H1 (cell line): ENCODE measurements at regions not wholly inside any gene's neighbourhood (a gene's known extent, or its start where the extent isn't known, plus 50 kb on each side); places are given as distances from the start of the nearest gene placed in this dataset.
"Not testable (repeated sequence)": the region's sequence is repeated elsewhere in the genome, so short reads cannot be mapped to it uniquely, and the experiment has no call there.

Experiments
- CTCF ChIA-PET: fragments of 300-600 bp; sonication (Branson Sonifier 250); formaldehyde crosslinking; loops from one replicate; lab custom pipeline; 2021; ENCODE audit not compliant: partially characterized antibody; lab: Charles Lee
- POLR2A ChIA-PET: fragments of 300-600 bp; sonication (Branson Sonifier 250); formaldehyde crosslinking; loops from one replicate; lab custom pipeline; 2021; ENCODE audit warnings: inconsistent platforms; ENCODE audit not compliant: partially characterized antibody; lab: Charles Lee
- DNase-seq, 2 experiments: peaks; one replicate each; pipeline versions ENCODE4 v3.0.0 to v3.0.0-alpha.2; 2010 to 2022; ENCODE audit warnings: low spot score in 2 of 2, low read depth in 1 of 2, mixed read lengths in 1 of 2
- FAIRE-seq: peaks from 2 replicates; lab custom pipeline; 2011; peaks lifted over from hg19 to GRCh38; lab: Jason Lieb, UNC
- H2AFZ ChIP-seq: 2 replicates; pipeline ENCODE4 v1.8.1; 2012; ENCODE audit warnings: low read length, inconsistent platforms
- H2AK5ac ChIP-seq: 2 replicates; pipeline ENCODE4 v1.6.1; 2013; ENCODE audit warnings: low read depth, low read length
- H2BK120ac ChIP-seq: replicated peaks from 2 replicates; pipeline ENCODE3; 2013; ENCODE audit warnings: low read depth, low read length, inconsistent platforms
- H2BK12ac ChIP-seq: 2 replicates; pipeline ENCODE4 v1.6.1; 2013; ENCODE audit warnings: low read depth, low read length
- H2BK15ac ChIP-seq: 2 replicates; pipeline ENCODE4 v1.6.1; 2013; ENCODE audit warnings: low read length
- H2BK20ac ChIP-seq: 2 replicates; pipeline ENCODE4 v1.6.1; 2013; ENCODE audit warnings: low read length
- H2BK5ac ChIP-seq: 2 replicates; pipeline ENCODE4 v1.6.1; 2013; ENCODE audit warnings: low read depth, low read length
- H3K14ac ChIP-seq: 2 replicates; pipeline ENCODE4 v1.6.1; 2013; ENCODE audit warnings: inconsistent platforms; ENCODE audit not compliant: insufficient read length
- H3K18ac ChIP-seq: 2 replicates; pipeline ENCODE4 v1.6.1; 2013; ENCODE audit warnings: low read length; ENCODE audit errors: extremely low read depth
- H3K23ac ChIP-seq: 2 replicates; pipeline ENCODE4 v1.6.1; 2013; ENCODE audit warnings: inconsistent platforms; ENCODE audit not compliant: insufficient read length
- H3K23me2 ChIP-seq: 2 replicates; pipeline ENCODE4 v1.6.1; 2013; ENCODE audit warnings: low read depth, low read length
- H3K27ac ChIP-seq: 2 replicates; pipeline ENCODE4 v1.6.1; 2011; ENCODE audit warnings: low read depth, low read length, inconsistent platforms
- H3K27me3 ChIP-seq, 4 experiments: replicated peaks in 1 of 4; 1 replicate in 1 of 4; 2 replicates in 3 of 4; pipeline versions ENCODE4 v1.6.1 to v1.8.1; 2011 to 2013; ENCODE audit warnings: low read length in 3 of 4, mild to moderate bottlenecking in 3 of 4, inconsistent platforms in 2 of 4, mixed read lengths in 2 of 4, moderate library complexity in 1 of 4; ENCODE audit not compliant: control insufficient read depth in 3 of 4, insufficient read depth in 3 of 4; ENCODE audit errors: extremely low read depth in 1 of 4
- H3K36me3 ChIP-seq, 4 experiments: 2 replicates each; pipeline versions ENCODE4 v1.6.1 to v1.8.1; 2011 to 2013; ENCODE audit warnings: mild to moderate bottlenecking in 4 of 4, low read length in 3 of 4, moderate library complexity in 2 of 4, control low read depth in 1 of 4, inconsistent platforms in 1 of 4; ENCODE audit not compliant: insufficient read depth in 4 of 4, control insufficient read depth in 2 of 4
- H3K4ac ChIP-seq: replicated peaks from 2 replicates; pipeline ENCODE3; 2013; ENCODE audit warnings: low read length, low read depth, mixed read lengths, inconsistent platforms; ENCODE audit not compliant: insufficient read length
- H3K4me1 ChIP-seq, 4 experiments: replicated peaks in 1 of 4; 1 replicate in 1 of 4; 2 replicates in 3 of 4; pipeline versions ENCODE4 v1.6.1 to v1.8.1; 2011 to 2013; ENCODE audit warnings: low read length in 3 of 4, inconsistent platforms in 2 of 4, mixed read lengths in 1 of 4; ENCODE audit not compliant: insufficient read depth in 4 of 4, control insufficient read depth in 3 of 4
- H3K4me2 ChIP-seq, 2 experiments: 2 replicates each; pipeline versions ENCODE4 v1.6.1 to v1.8.1; 2011 to 2013; ENCODE audit warnings: low read depth in 2 of 2, low read length in 2 of 2, control low read depth in 1 of 2, inconsistent platforms in 1 of 2, mild to moderate bottlenecking in 1 of 2; ENCODE audit not compliant: insufficient read depth in 1 of 2
- H3K4me3 ChIP-seq, 4 experiments: fragments of 200-600, 300-600 bp in 1 of 4; sonication (generic), shearing (Covaris generic), sonication (Bioruptor Twin) in 1 of 4; 2 replicates each; pipeline versions ENCODE4 v1.5.1 to v1.8.1; 2011 to 2016; ENCODE audit warnings: low read length in 4 of 4, low read depth in 3 of 4, control low read depth in 2 of 4, inconsistent platforms in 2 of 4, mild to moderate bottlenecking in 2 of 4, mixed read lengths in 1 of 4, moderate library complexity in 1 of 4; ENCODE audit not compliant: insufficient read depth in 2 of 4; ENCODE audit errors: extremely low read depth in 1 of 4
- H3K56ac ChIP-seq: replicated peaks from 2 replicates; pipeline ENCODE3; 2013; ENCODE audit warnings: low read depth, mild to moderate bottlenecking, mixed read lengths, low read length, inconsistent platforms; ENCODE audit not compliant: insufficient read length
- H3K79me1 ChIP-seq: 2 replicates; pipeline ENCODE4 v1.6.1; 2013; ENCODE audit warnings: low read depth, low read length, control low read depth
- H3K79me2 ChIP-seq, 2 experiments: 2 replicates each; pipeline versions ENCODE4 v1.6.1 to v1.8.1; 2012 to 2013; ENCODE audit warnings: low read length in 2 of 2, mild to moderate bottlenecking in 2 of 2, inconsistent platforms in 1 of 2; ENCODE audit not compliant: insufficient read depth in 2 of 2, control insufficient read depth in 1 of 2
- H3K9ac ChIP-seq, 4 experiments: replicated peaks in 1 of 4; 1 replicate in 1 of 4; 2 replicates in 3 of 4; pipeline versions ENCODE4 v1.6.1 to v1.8.1; 2011 to 2013; ENCODE audit warnings: low read depth in 3 of 4, low read length in 3 of 4, control low read depth in 2 of 4, mild to moderate bottlenecking in 2 of 4, moderate library complexity in 2 of 4, inconsistent platforms in 1 of 4; ENCODE audit errors: extremely low read depth in 1 of 4
- H3K9me3 ChIP-seq, 2 experiments: 2 replicates each; pipeline versions ENCODE4 v1.6.1 to v1.8.1; 2012 to 2013; ENCODE audit warnings: mild to moderate bottlenecking in 2 of 2, moderate library complexity in 2 of 2, control low read depth in 1 of 2, inconsistent platforms in 1 of 2, low read depth in 1 of 2, low read length in 1 of 2, mixed read lengths in 1 of 2; ENCODE audit not compliant: insufficient read depth in 2 of 2
- H4K20me1 ChIP-seq, 2 experiments: replicated peaks in 1 of 2; 2 replicates each; pipeline versions ENCODE3 to v1.8.1; 2011 to 2013; ENCODE audit warnings: inconsistent platforms in 2 of 2, low read length in 2 of 2, mild to moderate bottlenecking in 1 of 2; ENCODE audit not compliant: insufficient read depth in 2 of 2, control insufficient read depth in 1 of 2
- H4K5ac ChIP-seq: 2 replicates; pipeline ENCODE4 v1.6.1; 2013; ENCODE audit warnings: low read length, low read depth, mixed read lengths, inconsistent platforms; ENCODE audit not compliant: insufficient read length
- H4K8ac ChIP-seq: 2 replicates; pipeline ENCODE4 v1.8.0; 2013; ENCODE audit warnings: mild to moderate bottlenecking, moderate library complexity, low read length, inconsistent platforms; ENCODE audit not compliant: insufficient read depth; ENCODE audit errors: extremely low read depth
- H4K91ac ChIP-seq: replicated peaks from 2 replicates; pipeline ENCODE3; 2013; ENCODE audit warnings: low read length, mixed read lengths, inconsistent platforms; ENCODE audit not compliant: insufficient read length
- WGBS, 2 experiments: shearing (Covaris generic) in 1 of 2; methylation state at CpG; one replicate each; pipeline versions ENCODE4 v1.1.6 to v1.1.7; 2013 to 2015; ENCODE audit warnings: low lambda C conversion rate in 2 of 2, mixed read lengths in 2 of 2, inconsistent platforms in 1 of 2, low coverage in 1 of 2, missing lambda C conversion rate in 1 of 2; ENCODE audit not compliant: insufficient replicate concordance in 2 of 2, insufficient coverage in 1 of 2, insufficient read length in 1 of 2; ENCODE audit errors: extremely low coverage in 1 of 2, missing lambda C conversion rate in 1 of 2; 5-methylcytosine and 5-hydroxymethylcytosine counted together

DNA sequence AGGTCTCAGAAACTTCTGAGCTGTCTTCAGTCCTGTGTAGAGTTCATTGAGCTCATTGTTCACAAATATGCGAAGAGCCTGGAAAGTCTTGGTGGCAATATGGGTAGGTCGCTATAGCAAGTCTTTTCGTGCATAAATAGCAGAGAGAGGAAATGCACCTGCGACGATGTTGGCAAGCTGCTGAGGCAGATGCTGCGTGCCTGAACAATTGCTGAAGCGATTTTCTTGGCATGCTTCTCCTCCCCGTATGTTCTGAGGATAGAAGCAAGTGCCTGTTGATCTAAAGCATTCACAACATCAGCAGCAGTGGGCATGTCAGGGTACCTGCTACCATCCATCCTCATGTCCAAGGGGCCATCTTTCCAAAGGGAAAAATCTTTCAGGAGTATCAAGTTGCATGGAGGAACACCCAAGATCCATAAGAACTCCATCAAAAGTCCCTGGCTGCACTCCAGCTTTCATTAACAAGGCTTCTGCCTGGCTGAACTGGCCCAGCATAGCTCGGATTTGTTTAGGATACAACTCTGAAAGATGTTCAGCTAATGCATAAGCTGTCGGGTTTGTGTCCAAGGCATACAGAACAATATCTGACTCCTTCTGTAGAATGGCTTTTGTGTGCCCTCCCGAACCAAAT, 133.1 kb upstream of the LRIG3 start:
- H3K4me2 ChIP-seq, H2BK15ac ChIP-seq, H4K5ac ChIP-seq, H2AK5ac ChIP-seq, H4K20me1 ChIP-seq, H3K36me3 ChIP-seq, H3K9ac ChIP-seq, H3K56ac ChIP-seq, H2AFZ ChIP-seq, H3K79me1 ChIP-seq, H3K18ac ChIP-seq, H2BK5ac ChIP-seq, H4K91ac ChIP-seq, H3K4me3 ChIP-seq, H4K8ac ChIP-seq, FAIRE-seq, H3K4me1 ChIP-seq, H3K23me2 ChIP-seq, H2BK12ac ChIP-seq, POLR2A ChIA-PET, DNase-seq, H3K9me3 ChIP-seq, H2BK20ac ChIP-seq, H3K23ac ChIP-seq, H3K27me3 ChIP-seq, H2BK120ac ChIP-seq, H3K79me2 ChIP-seq, H3K14ac ChIP-seq, H3K4ac ChIP-seq, H3K27ac ChIP-seq: not testable (repeated sequence)
- CTCF ChIA-PET = interaction anchor here (0.7 kb wide), 1 partner anchor 46 kb away, joined by 3 read pairs; no protein-coding TSS in a partner anchor
- WGBS, 2 experiments = 93% methylated on average over 11 of the region's 11 CpGs; no CpG with 5 or more reads in 1 of the 2 experiments
